H1 (cell line): ENCODE measurements at regions not wholly inside any gene's neighbourhood (a gene's known extent, or its start where the extent isn't known, plus 50 kb on each side); places are given as distances from the start of the nearest gene placed in this dataset.

ENCODE experiments used
- CTCF ChIA-PET: fragments of 300-600 bp; sonication (Branson Sonifier 250); formaldehyde crosslinking; loops from one replicate; lab custom pipeline; 2021; ENCODE audit not compliant: partially characterized antibody; lab: Charles Lee
- POLR2A ChIA-PET: fragments of 300-600 bp; sonication (Branson Sonifier 250); formaldehyde crosslinking; loops from one replicate; lab custom pipeline; 2021; ENCODE audit warnings: inconsistent platforms; ENCODE audit not compliant: partially characterized antibody; lab: Charles Lee
- DNase-seq, 2 experiments: peaks; one replicate each; pipeline versions ENCODE4 v3.0.0 to v3.0.0-alpha.2; 2010 to 2022; ENCODE audit warnings: low spot score in 2 of 2, low read depth in 1 of 2, mixed read lengths in 1 of 2
- FAIRE-seq: peaks from 2 replicates; lab custom pipeline; 2011; peaks lifted over from hg19 to GRCh38; lab: Jason Lieb, UNC
- H2AFZ ChIP-seq: 2 replicates; pipeline ENCODE4 v1.8.1; 2012; ENCODE audit warnings: low read length, inconsistent platforms
- H2AK5ac ChIP-seq: 2 replicates; pipeline ENCODE4 v1.6.1; 2013; ENCODE audit warnings: low read depth, low read length
- H2BK120ac ChIP-seq: replicated peaks from 2 replicates; pipeline ENCODE3; 2013; ENCODE audit warnings: low read depth, low read length, inconsistent platforms
- H2BK12ac ChIP-seq: 2 replicates; pipeline ENCODE4 v1.6.1; 2013; ENCODE audit warnings: low read depth, low read length
- H2BK15ac ChIP-seq: 2 replicates; pipeline ENCODE4 v1.6.1; 2013; ENCODE audit warnings: low read length
- H2BK20ac ChIP-seq: 2 replicates; pipeline ENCODE4 v1.6.1; 2013; ENCODE audit warnings: low read length
- H2BK5ac ChIP-seq: 2 replicates; pipeline ENCODE4 v1.6.1; 2013; ENCODE audit warnings: low read depth, low read length
- H3K14ac ChIP-seq: 2 replicates; pipeline ENCODE4 v1.6.1; 2013; ENCODE audit warnings: inconsistent platforms; ENCODE audit not compliant: insufficient read length
- H3K18ac ChIP-seq: 2 replicates; pipeline ENCODE4 v1.6.1; 2013; ENCODE audit warnings: low read length; ENCODE audit errors: extremely low read depth
- H3K23ac ChIP-seq: 2 replicates; pipeline ENCODE4 v1.6.1; 2013; ENCODE audit warnings: inconsistent platforms; ENCODE audit not compliant: insufficient read length
- H3K23me2 ChIP-seq: 2 replicates; pipeline ENCODE4 v1.6.1; 2013; ENCODE audit warnings: low read depth, low read length
- H3K27ac ChIP-seq: 2 replicates; pipeline ENCODE4 v1.6.1; 2011; ENCODE audit warnings: low read depth, low read length, inconsistent platforms
- H3K27me3 ChIP-seq, 4 experiments: replicated peaks in 1 of 4; 1 replicate in 1 of 4; 2 replicates in 3 of 4; pipeline versions ENCODE4 v1.6.1 to v1.8.1; 2011 to 2013; ENCODE audit warnings: low read length in 3 of 4, mild to moderate bottlenecking in 3 of 4, inconsistent platforms in 2 of 4, mixed read lengths in 2 of 4, moderate library complexity in 1 of 4; ENCODE audit not compliant: control insufficient read depth in 3 of 4, insufficient read depth in 3 of 4; ENCODE audit errors: extremely low read depth in 1 of 4
- H3K36me3 ChIP-seq, 4 experiments: 2 replicates each; pipeline versions ENCODE4 v1.6.1 to v1.8.1; 2011 to 2013; ENCODE audit warnings: mild to moderate bottlenecking in 4 of 4, low read length in 3 of 4, moderate library complexity in 2 of 4, control low read depth in 1 of 4, inconsistent platforms in 1 of 4; ENCODE audit not compliant: insufficient read depth in 4 of 4, control insufficient read depth in 2 of 4
- H3K4ac ChIP-seq: replicated peaks from 2 replicates; pipeline ENCODE3; 2013; ENCODE audit warnings: low read length, low read depth, mixed read lengths, inconsistent platforms; ENCODE audit not compliant: insufficient read length
- H3K4me1 ChIP-seq, 4 experiments: replicated peaks in 1 of 4; 1 replicate in 1 of 4; 2 replicates in 3 of 4; pipeline versions ENCODE4 v1.6.1 to v1.8.1; 2011 to 2013; ENCODE audit warnings: low read length in 3 of 4, inconsistent platforms in 2 of 4, mixed read lengths in 1 of 4; ENCODE audit not compliant: insufficient read depth in 4 of 4, control insufficient read depth in 3 of 4
- H3K4me2 ChIP-seq, 2 experiments: 2 replicates each; pipeline versions ENCODE4 v1.6.1 to v1.8.1; 2011 to 2013; ENCODE audit warnings: low read depth in 2 of 2, low read length in 2 of 2, control low read depth in 1 of 2, inconsistent platforms in 1 of 2, mild to moderate bottlenecking in 1 of 2; ENCODE audit not compliant: insufficient read depth in 1 of 2
- H3K4me3 ChIP-seq, 4 experiments: fragments of 200-600, 300-600 bp in 1 of 4; sonication (generic), shearing (Covaris generic), sonication (Bioruptor Twin) in 1 of 4; 2 replicates each; pipeline versions ENCODE4 v1.5.1 to v1.8.1; 2011 to 2016; ENCODE audit warnings: low read length in 4 of 4, low read depth in 3 of 4, control low read depth in 2 of 4, inconsistent platforms in 2 of 4, mild to moderate bottlenecking in 2 of 4, mixed read lengths in 1 of 4, moderate library complexity in 1 of 4; ENCODE audit not compliant: insufficient read depth in 2 of 4; ENCODE audit errors: extremely low read depth in 1 of 4
- H3K56ac ChIP-seq: replicated peaks from 2 replicates; pipeline ENCODE3; 2013; ENCODE audit warnings: low read depth, mild to moderate bottlenecking, mixed read lengths, low read length, inconsistent platforms; ENCODE audit not compliant: insufficient read length
- H3K79me1 ChIP-seq: 2 replicates; pipeline ENCODE4 v1.6.1; 2013; ENCODE audit warnings: low read depth, low read length, control low read depth
- H3K79me2 ChIP-seq, 2 experiments: 2 replicates each; pipeline versions ENCODE4 v1.6.1 to v1.8.1; 2012 to 2013; ENCODE audit warnings: low read length in 2 of 2, mild to moderate bottlenecking in 2 of 2, inconsistent platforms in 1 of 2; ENCODE audit not compliant: insufficient read depth in 2 of 2, control insufficient read depth in 1 of 2
- H3K9ac ChIP-seq, 4 experiments: replicated peaks in 1 of 4; 1 replicate in 1 of 4; 2 replicates in 3 of 4; pipeline versions ENCODE4 v1.6.1 to v1.8.1; 2011 to 2013; ENCODE audit warnings: low read depth in 3 of 4, low read length in 3 of 4, control low read depth in 2 of 4, mild to moderate bottlenecking in 2 of 4, moderate library complexity in 2 of 4, inconsistent platforms in 1 of 4; ENCODE audit errors: extremely low read depth in 1 of 4
- H3K9me3 ChIP-seq, 2 experiments: 2 replicates each; pipeline versions ENCODE4 v1.6.1 to v1.8.1; 2012 to 2013; ENCODE audit warnings: mild to moderate bottlenecking in 2 of 2, moderate library complexity in 2 of 2, control low read depth in 1 of 2, inconsistent platforms in 1 of 2, low read depth in 1 of 2, low read length in 1 of 2, mixed read lengths in 1 of 2; ENCODE audit not compliant: insufficient read depth in 2 of 2
- H4K20me1 ChIP-seq, 2 experiments: replicated peaks in 1 of 2; 2 replicates each; pipeline versions ENCODE3 to v1.8.1; 2011 to 2013; ENCODE audit warnings: inconsistent platforms in 2 of 2, low read length in 2 of 2, mild to moderate bottlenecking in 1 of 2; ENCODE audit not compliant: insufficient read depth in 2 of 2, control insufficient read depth in 1 of 2
- H4K5ac ChIP-seq: 2 replicates; pipeline ENCODE4 v1.6.1; 2013; ENCODE audit warnings: low read length, low read depth, mixed read lengths, inconsistent platforms; ENCODE audit not compliant: insufficient read length
- H4K8ac ChIP-seq: 2 replicates; pipeline ENCODE4 v1.8.0; 2013; ENCODE audit warnings: mild to moderate bottlenecking, moderate library complexity, low read length, inconsistent platforms; ENCODE audit not compliant: insufficient read depth; ENCODE audit errors: extremely low read depth
- H4K91ac ChIP-seq: replicated peaks from 2 replicates; pipeline ENCODE3; 2013; ENCODE audit warnings: low read length, mixed read lengths, inconsistent platforms; ENCODE audit not compliant: insufficient read length
- CEBPB ChIP-seq: IDR thresholded peaks from 2 replicates; pipeline ENCODE4 v1.6.1; 2012; ENCODE audit warnings: low read depth, low read length
- CREB1 ChIP-seq: IDR thresholded peaks from 2 replicates; pipeline ENCODE4 v1.6.1; 2012; ENCODE audit warnings: inconsistent platforms
- EP300 ChIP-seq, 2 experiments: IDR thresholded peaks; 1 replicate in 1 of 2; 2 replicates in 1 of 2; pipeline ENCODE4 v1.6.1; 2011 to 2012; ENCODE audit warnings: low read depth in 2 of 2, low read length in 2 of 2, mild to moderate bottlenecking in 2 of 2, borderline replicate concordance in 1 of 2, inconsistent platforms in 1 of 2, moderate library complexity in 1 of 2
- EZH2 ChIP-seq: fragments of 200-600 bp; sonication (generic); IDR thresholded peaks from 2 replicates; pipeline ENCODE4 v1.7.1; 2012; ENCODE audit warnings: low read depth, mild to moderate bottlenecking, moderate library complexity, low read length, inconsistent platforms; ENCODE audit not compliant: severe bottlenecking
- GTF2F1 ChIP-seq: IDR thresholded peaks from 2 replicates; pipeline ENCODE4 v1.6.1; 2012; ENCODE audit warnings: low read depth, low read length, improper control_type of control experiment, borderline replicate concordance
- KDM1A ChIP-seq: fragments of 200-600, 300-600 bp; sonication (generic); IDR thresholded peaks from 2 replicates; pipeline ENCODE4 v1.7.1; 2016; ENCODE audit warnings: mild to moderate bottlenecking, low read length, borderline replicate concordance
- RBBP5 ChIP-seq: IDR thresholded peaks from 2 replicates; pipeline ENCODE4 v1.7.1; 2012; ENCODE audit warnings: low read depth, mild to moderate bottlenecking, inconsistent platforms, low read length, moderate library complexity, borderline replicate concordance
- RFX5 ChIP-seq: IDR thresholded peaks from 2 replicates; pipeline ENCODE4 v1.6.1; 2011; ENCODE audit warnings: low read depth, low read length, improper control_type of control experiment, borderline replicate concordance
- SP2 ChIP-seq: IDR thresholded peaks from 2 replicates; pipeline ENCODE4 v1.6.1; 2012; ENCODE audit warnings: mild to moderate bottlenecking, low read length, inconsistent platforms
- SUZ12 ChIP-seq: fragments of 200-600 bp; sonication (generic); IDR thresholded peaks from 2 replicates; pipeline ENCODE4 v1.6.1; 2012; ENCODE audit warnings: mild to moderate bottlenecking, inconsistent platforms, low read length, moderate library complexity, mixed read lengths
- TCF12 ChIP-seq: IDR thresholded peaks from 2 replicates; pipeline ENCODE4 v1.6.1; 2011; ENCODE audit warnings: low read depth, mild to moderate bottlenecking, low read length
- USF2 ChIP-seq: IDR thresholded peaks from 2 replicates; pipeline ENCODE4 v1.6.1; 2011; ENCODE audit warnings: low read length, improper control_type of control experiment
- WGBS, 2 experiments: shearing (Covaris generic) in 1 of 2; methylation state at CpG; one replicate each; pipeline versions ENCODE4 v1.1.6 to v1.1.7; 2013 to 2015; ENCODE audit warnings: low lambda C conversion rate in 2 of 2, mixed read lengths in 2 of 2, inconsistent platforms in 1 of 2, low coverage in 1 of 2, missing lambda C conversion rate in 1 of 2; ENCODE audit not compliant: insufficient replicate concordance in 2 of 2, insufficient coverage in 1 of 2, insufficient read length in 1 of 2; ENCODE audit errors: extremely low coverage in 1 of 2, missing lambda C conversion rate in 1 of 2; 5-methylcytosine and 5-hydroxymethylcytosine counted together

- H4K91ac ChIP-seq = no peak overlapping the region
- no peak for TF ChIP-seq CREB1
- no peak for TF ChIP-seq KDM1A
- TF ChIP-seq EP300 (IDR thresholded peaks at IDR 0.05; ENCODE audit: borderline replicate concordance in 1 of 2, low read depth in 2 of 2, low read length in 2 of 2) = no peak
- no peak for TF ChIP-seq SP2
- no peak for TF ChIP-seq SUZ12
- TF ChIP-seq TCF12 = no peak
- TF ChIP-seq RFX5 = no peak
- TF ChIP-seq RBBP5 = no peak
- TF ChIP-seq EZH2 = no peak
- TF ChIP-seq CEBPB = no peak
- no peak for TF ChIP-seq USF2
- no peak for TF ChIP-seq GTF2F1
These were observed 109.5 kb upstream of the CD180 start for GRCh38 chr5:67305913-67306710.

More at GRCh38 chr5:67305913-67306710, 109.5 kb upstream of the CD180 start:
- H3K4ac ChIP-seq = no peak overlapping the region
- H3K79me1 ChIP-seq = no peaks in the 10 kb centered on the region
- H3K18ac ChIP-seq = no peak overlapping the region
- H2BK5ac ChIP-seq = no peak overlapping the region
- DNase-seq (no peak), FAIRE-seq (no peak)
- no peaks in the 10 kb centered on the region for H3K9me3 ChIP-seq
- ChIA-PET CTCF (interaction anchor here (0.5 to 1.4 kb wide), 6 partner anchors 9 to 282 kb away, joined by 3 to 4 read pairs (median 3); no protein-coding TSS in a partner anchor), POLR2A (interaction anchor here (0.9 kb wide), 1 partner anchor 10 kb away, joined by 3 read pairs; no protein-coding TSS in a partner anchor)
- no peaks in the 10 kb centered on the region for H3K27me3 ChIP-seq
- H3K79me2 ChIP-seq = no peaks in the 10 kb centered on the region
- no peak overlapping the region for H2AFZ ChIP-seq
- no peaks in the 10 kb centered on the region for H3K36me3 ChIP-seq
- no peaks in the 10 kb centered on the region for H3K4me1 ChIP-seq
- H3K9ac ChIP-seq = no peak overlapping the region
- no peak overlapping the region for H3K56ac ChIP-seq
- no peak overlapping the region for H2BK12ac ChIP-seq
- no peak overlapping the region for H3K23ac ChIP-seq
- H3K27ac ChIP-seq = no peak overlapping the region
- no peak overlapping the region for H3K4me2 ChIP-seq
- WGBS, 2 experiments = 87% methylated on average over 9 of the region's 9 CpGs; no CpG with 5 or more reads in 1 of the 2 experiments
- H3K4me3 ChIP-seq = no peak overlapping the region
- H3K14ac ChIP-seq = no peak overlapping the region
- no peak overlapping the region for H4K8ac ChIP-seq
- no peaks in the 10 kb centered on the region for H4K20me1 ChIP-seq
- H4K5ac ChIP-seq = no peak overlapping the region
- no peak overlapping the region for H2BK120ac ChIP-seq
- no peak overlapping the region for H2BK20ac ChIP-seq
- no peak overlapping the region for H2AK5ac ChIP-seq
- no peak overlapping the region for H2BK15ac ChIP-seq
- no peaks in the 10 kb centered on the region for H3K23me2 ChIP-seq
